Activated naive CD8-positive, alpha-beta T cell (primary cell): ENCODE measurements at regions not wholly inside any gene's neighbourhood (a gene's known extent, or its start where the extent isn't known, plus 50 kb on each side); places are given as distances from the start of the nearest gene placed in this dataset.

Experiments used
- H3K27ac Mint-ChIP-seq: one replicate; pipeline ENCODE4 v1.8.0; 2021; ENCODE audit warnings: mixed read lengths
- H3K27me3 Mint-ChIP-seq: one replicate; pipeline ENCODE4 v1.8.0; 2021; ENCODE audit warnings: mixed read lengths
- H3K36me3 Mint-ChIP-seq: one replicate; pipeline ENCODE4 v1.8.0; 2021; ENCODE audit warnings: mixed read lengths
- H3K4me1 Mint-ChIP-seq: one replicate; pipeline ENCODE4 v1.8.0; 2021; ENCODE audit warnings: low read depth, mixed read lengths
- H3K4me3 Mint-ChIP-seq: one replicate; pipeline ENCODE4 v1.8.0; 2021; ENCODE audit warnings: mild to moderate bottlenecking, mixed read lengths
- H3K9me3 Mint-ChIP-seq: one replicate; pipeline ENCODE4 v1.8.0; 2021; ENCODE audit warnings: low read depth, mixed read lengths

GRCh38 chr15:31579976-31580375, 253.3 kb downstream of the KLF13 start:
- peaks cover 4% of the 10 kb centered on the region for H3K27me3 Mint-ChIP-seq
- no peaks in the 10 kb centered on the region for H3K4me1 Mint-ChIP-seq
- peaks cover 17% of the 10 kb centered on the region for H3K9me3 Mint-ChIP-seq
- H3K27ac Mint-ChIP-seq: no peak overlapping the region
- H3K4me3 Mint-ChIP-seq: no peak overlapping the region
- H3K36me3 Mint-ChIP-seq: peaks cover 6% of the 10 kb centered on the region

GRCh38 chr15:31584195-31584594, 257.6 kb downstream of the KLF13 start:
- H3K4me1 Mint-ChIP-seq: no peaks in the 10 kb centered on the region
- peaks cover 6% of the 10 kb centered on the region for H3K36me3 Mint-ChIP-seq
- no peak overlapping the region for H3K27ac Mint-ChIP-seq
- peaks cover 17% of the 10 kb centered on the region for H3K9me3 Mint-ChIP-seq
- H3K27me3 Mint-ChIP-seq: peaks cover 12% of the 10 kb centered on the region
- no peak overlapping the region for H3K4me3 Mint-ChIP-seq

GRCh38 chr15:31585240-31585639, 258.6 kb downstream of the KLF13 start:
- Mint-ChIP-seq H3K4me3 (no peak overlapping the region), H3K4me1 (no peaks in the 10 kb centered on the region), H3K36me3 (peaks cover 6% of the 10 kb centered on the region), H3K27ac (no peak overlapping the region), H3K9me3 (peaks cover 17% of the 10 kb centered on the region), H3K27me3 (peaks cover 12% of the 10 kb centered on the region)

GRCh38 chr15:31586841-31587240, 260.2 kb downstream of the KLF13 start:
- Mint-ChIP-seq H3K27me3 (peaks cover 14% of the 10 kb centered on the region), H3K9me3 (peaks cover 15% of the 10 kb centered on the region), H3K36me3 (peaks cover 6% of the 10 kb centered on the region), H3K4me3 (no peak overlapping the region), H3K27ac (no peak overlapping the region), H3K4me1 (no peaks in the 10 kb centered on the region)

GRCh38 chr15:31587583-31587982, 260.9 kb downstream of the KLF13 start:
- H3K36me3 Mint-ChIP-seq: peaks cover 2% of the 10 kb centered on the region
- peaks cover 14% of the 10 kb centered on the region for H3K27me3 Mint-ChIP-seq
- H3K4me3 Mint-ChIP-seq: no peak overlapping the region
- H3K9me3 Mint-ChIP-seq: peaks cover 8% of the 10 kb centered on the region
- H3K27ac Mint-ChIP-seq: no peak overlapping the region
- H3K4me1 Mint-ChIP-seq: no peaks in the 10 kb centered on the region

- H3K27me3 Mint-ChIP-seq: peaks cover 9% of the 10 kb centered on the region
- no peaks in the 10 kb centered on the region for H3K36me3 Mint-ChIP-seq
- no peak overlapping the region for H3K4me3 Mint-ChIP-seq
- H3K27ac Mint-ChIP-seq: no peak overlapping the region
- H3K4me1 Mint-ChIP-seq: no peaks in the 10 kb centered on the region
- H3K9me3 Mint-ChIP-seq: no peaks in the 10 kb centered on the region
Measured at GRCh38 chr15:31590609-31591008, 264.0 kb downstream of the KLF13 start.

- no peaks in the 10 kb centered on the region for H3K36me3 Mint-ChIP-seq
- H3K27me3 Mint-ChIP-seq: peaks cover 5% of the 10 kb centered on the region
- no peaks in the 10 kb centered on the region for H3K9me3 Mint-ChIP-seq
- H3K4me1 Mint-ChIP-seq: no peaks in the 10 kb centered on the region
- no peak overlapping the region for H3K4me3 Mint-ChIP-seq
- no peak overlapping the region for H3K27ac Mint-ChIP-seq
Measured at GRCh38 chr15:31591908-31592307, 265.3 kb downstream of the KLF13 start.

GRCh38 chr15:31597466-31597865, 270.8 kb downstream of the KLF13 start:
- H3K9me3 Mint-ChIP-seq: no peaks in the 10 kb centered on the region
- H3K36me3 Mint-ChIP-seq: no peaks in the 10 kb centered on the region
- H3K4me3 Mint-ChIP-seq: no peak overlapping the region
- peaks cover 4% of the 10 kb centered on the region for H3K27me3 Mint-ChIP-seq
- no peaks in the 10 kb centered on the region for H3K4me1 Mint-ChIP-seq
- no peak overlapping the region for H3K27ac Mint-ChIP-seq

GRCh38 chr15:31598620-31599019, 272.0 kb downstream of the KLF13 start:
- Mint-ChIP-seq H3K9me3 (no peaks in the 10 kb centered on the region), H3K4me1 (no peaks in the 10 kb centered on the region), H3K4me3 (no peak overlapping the region), H3K27ac (no peak overlapping the region), H3K36me3 (no peaks in the 10 kb centered on the region), H3K27me3 (peaks cover 4% of the 10 kb centered on the region)

GRCh38 chr15:31605467-31605931, 278.9 kb downstream of the KLF13 start:
- no peak overlapping the region for H3K27ac Mint-ChIP-seq
- peaks cover 3% of the 10 kb centered on the region for H3K27me3 Mint-ChIP-seq
- no peaks in the 10 kb centered on the region for H3K9me3 Mint-ChIP-seq
- H3K36me3 Mint-ChIP-seq: no peaks in the 10 kb centered on the region
- no peak overlapping the region for H3K4me3 Mint-ChIP-seq
- no peaks in the 10 kb centered on the region for H3K4me1 Mint-ChIP-seq

GRCh38 chr15:31606194-31606669, 279.6 kb downstream of the KLF13 start:
- peaks cover 5% of the 10 kb centered on the region for H3K27me3 Mint-ChIP-seq
- no peaks in the 10 kb centered on the region for H3K9me3 Mint-ChIP-seq
- no peaks in the 10 kb centered on the region for H3K4me1 Mint-ChIP-seq
- no peak overlapping the region for H3K4me3 Mint-ChIP-seq
- H3K36me3 Mint-ChIP-seq: no peaks in the 10 kb centered on the region
- H3K27ac Mint-ChIP-seq: no peak overlapping the region

GRCh38 chr15:31606931-31607497, 280.4 kb downstream of the KLF13 start:
- H3K36me3 Mint-ChIP-seq: no peaks in the 10 kb centered on the region
- H3K4me1 Mint-ChIP-seq: no peaks in the 10 kb centered on the region
- no peaks in the 10 kb centered on the region for H3K9me3 Mint-ChIP-seq
- H3K27me3 Mint-ChIP-seq: peaks cover 10% of the 10 kb centered on the region
- no peak overlapping the region for H3K27ac Mint-ChIP-seq
- H3K4me3 Mint-ChIP-seq: no peak overlapping the region

- Mint-ChIP-seq H3K27me3 (peaks cover 10% of the 10 kb centered on the region), H3K27ac (no peak overlapping the region), H3K4me1 (no peaks in the 10 kb centered on the region), H3K9me3 (no peaks in the 10 kb centered on the region), H3K36me3 (no peaks in the 10 kb centered on the region), H3K4me3 (no peak overlapping the region)
Measured at GRCh38 chr15:31607656-31608055, 281.0 kb downstream of the KLF13 start.

- no peak overlapping the region for H3K27ac Mint-ChIP-seq
- H3K9me3 Mint-ChIP-seq: no peaks in the 10 kb centered on the region
- H3K27me3 Mint-ChIP-seq: peaks cover 10% of the 10 kb centered on the region
- H3K4me3 Mint-ChIP-seq: no peak overlapping the region
- H3K4me1 Mint-ChIP-seq: no peaks in the 10 kb centered on the region
- no peaks in the 10 kb centered on the region for H3K36me3 Mint-ChIP-seq
Measured at GRCh38 chr15:31609258-31609681, 282.6 kb downstream of the KLF13 start.

- Mint-ChIP-seq H3K36me3 (no peaks in the 10 kb centered on the region), H3K4me3 (no peak overlapping the region), H3K9me3 (no peaks in the 10 kb centered on the region), H3K4me1 (no peaks in the 10 kb centered on the region), H3K27me3 (peaks cover 10% of the 10 kb centered on the region), H3K27ac (no peak overlapping the region)
Measured at GRCh38 chr15:31609906-31610305, 283.3 kb downstream of the KLF13 start.
